CD4-positive, alpha-beta T cell treated with Interleukin-15 for 1 hour (primary cell): ENCODE measurements at regions not wholly inside any gene's neighbourhood (a gene's known extent, or its start where the extent isn't known, plus 50 kb on each side); places are given as distances from the start of the nearest gene placed in this dataset.
"Not testable (repeated sequence)": the region's sequence is repeated elsewhere in the genome, so short reads cannot be mapped to it uniquely, and the experiment has no call there.

ENCODE experiments used
- DNase-seq: peaks from one replicate; pipeline ENCODE4 v3.0.0-alpha.2; 2020

DNA sequence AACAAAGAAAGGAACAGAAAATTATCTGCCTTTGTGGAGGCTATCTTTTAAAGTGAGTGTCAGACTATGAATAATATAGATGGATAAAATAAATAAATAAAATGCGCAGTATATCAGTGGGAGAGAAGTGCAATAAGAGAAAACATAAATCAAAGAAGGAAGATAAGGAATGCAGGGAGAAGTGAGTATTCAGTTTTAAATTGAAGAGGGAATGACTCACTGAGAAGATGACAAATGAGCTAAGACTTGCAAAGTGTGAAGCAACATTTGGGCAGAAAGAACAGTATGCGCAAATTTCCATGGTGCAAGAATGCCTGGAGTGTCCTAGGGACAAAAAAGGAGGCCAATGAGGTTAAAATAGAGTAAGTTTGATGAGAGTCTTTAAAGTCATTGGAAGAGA lies 1300.1 kb upstream of the ALCAM start:
- DNase-seq, result no peak

- DNase-seq, result no peak
Measured at GRCh38 chr3:104069114-104069513, 1297.6 kb upstream of the ALCAM start.

DNA sequence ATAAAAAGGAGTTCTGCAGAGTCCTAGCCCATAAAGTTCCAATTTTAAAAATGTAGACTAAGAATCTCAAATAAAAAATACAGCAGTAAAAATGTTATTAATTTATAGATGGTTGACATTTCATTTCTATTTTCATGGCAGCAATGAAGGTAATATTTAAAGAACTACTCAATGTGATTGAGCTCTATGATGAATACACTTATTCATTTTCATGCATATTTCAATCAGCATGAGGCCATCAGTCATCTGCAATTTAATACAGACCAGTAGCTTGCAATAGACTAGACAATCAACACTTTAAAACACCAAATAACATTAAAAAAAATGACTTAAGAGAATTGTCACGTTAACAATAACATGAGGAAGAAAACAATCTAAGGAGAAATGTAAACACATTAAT lies 1295.8 kb upstream of the ALCAM start:
- DNase-seq, result no peak

DNA sequence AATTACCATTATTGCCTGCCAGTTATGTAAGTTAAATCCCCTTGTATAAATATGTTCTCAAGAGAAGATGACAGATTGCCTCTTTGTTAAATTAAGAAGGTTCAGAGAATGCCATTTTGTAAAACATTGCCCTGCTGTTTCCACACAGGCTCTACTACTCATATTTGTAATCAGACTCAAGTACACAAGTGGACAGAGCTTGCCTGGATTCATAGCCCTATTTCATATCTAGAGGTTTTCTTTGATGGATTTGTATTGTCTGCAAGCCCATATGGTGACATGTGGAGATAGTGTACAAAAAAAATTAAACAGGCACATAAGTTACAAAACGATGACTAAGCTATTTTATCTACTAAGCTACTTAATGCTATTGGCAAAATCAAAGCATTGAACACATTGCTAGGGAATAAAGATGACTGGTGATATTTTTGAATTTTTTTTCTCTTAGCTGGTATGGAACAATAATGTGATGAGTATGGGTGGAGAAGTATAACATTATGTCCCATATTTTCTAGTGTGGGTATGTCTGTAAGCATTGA lies 1286.6 kb upstream of the ALCAM start:
- DNase-seq, result no peak

DNA sequence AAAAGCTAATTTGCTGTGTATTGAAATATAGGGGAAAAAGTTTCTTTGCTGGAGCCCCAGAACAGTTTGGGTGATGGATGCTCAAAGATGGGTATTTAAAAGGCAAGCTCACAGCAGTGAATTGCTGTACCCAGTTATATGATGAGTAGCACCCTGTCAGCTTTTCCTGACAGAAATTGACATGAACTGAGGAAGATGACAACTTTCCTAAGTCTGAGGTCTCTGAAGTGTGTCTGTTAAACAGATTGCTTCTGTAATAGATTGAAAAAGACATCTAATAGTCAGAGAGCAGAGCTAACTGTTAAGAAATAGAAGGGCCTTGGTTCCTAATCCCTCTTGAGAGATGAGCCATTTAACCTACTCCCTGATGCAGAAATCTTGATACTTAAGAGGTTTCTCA lies 1278.0 kb upstream of the ALCAM start:
- no peak for DNase-seq

DNA sequence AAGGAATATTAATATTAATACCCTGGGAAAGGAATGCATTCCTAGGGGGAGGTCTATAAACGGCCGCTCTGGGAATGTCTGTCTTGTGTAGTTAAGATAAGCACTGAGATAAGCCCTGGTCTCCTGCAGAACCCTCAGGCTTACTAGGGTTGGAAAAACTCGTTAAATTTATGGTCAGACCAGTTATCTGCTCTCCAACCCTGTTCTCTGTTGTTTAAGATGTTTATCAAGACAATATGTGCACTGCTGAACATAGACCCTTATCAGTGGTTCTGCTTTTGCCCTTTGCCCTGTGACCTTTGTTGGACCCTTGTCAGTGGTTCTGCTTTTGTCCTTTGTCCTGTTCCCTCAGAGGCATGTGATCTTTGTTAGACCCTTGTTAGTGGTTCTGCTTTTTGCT lies 1276.7 kb upstream of the ALCAM start:
- DNase-seq, result not testable (repeated sequence)

DNA sequence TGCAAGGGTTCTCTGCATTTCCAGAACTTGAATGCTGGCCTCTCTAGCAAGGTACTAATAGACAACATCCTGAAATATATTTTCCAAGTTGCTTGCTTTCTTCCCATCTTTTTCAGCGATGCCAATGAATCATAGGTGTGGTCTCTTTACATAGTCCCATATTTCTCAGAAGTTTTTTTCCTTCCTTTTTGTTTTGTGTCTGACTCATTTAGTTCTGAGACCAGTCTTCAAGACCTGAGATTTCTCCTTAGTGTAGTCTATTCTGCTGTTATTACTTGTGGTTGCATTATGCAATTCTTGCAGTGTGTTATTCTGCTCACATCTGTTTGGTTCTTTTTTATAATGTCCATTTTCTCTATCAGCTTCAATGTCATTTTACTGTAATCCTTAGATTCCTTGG lies 1265.0 kb upstream of the ALCAM start:
- no peak for DNase-seq

DNA sequence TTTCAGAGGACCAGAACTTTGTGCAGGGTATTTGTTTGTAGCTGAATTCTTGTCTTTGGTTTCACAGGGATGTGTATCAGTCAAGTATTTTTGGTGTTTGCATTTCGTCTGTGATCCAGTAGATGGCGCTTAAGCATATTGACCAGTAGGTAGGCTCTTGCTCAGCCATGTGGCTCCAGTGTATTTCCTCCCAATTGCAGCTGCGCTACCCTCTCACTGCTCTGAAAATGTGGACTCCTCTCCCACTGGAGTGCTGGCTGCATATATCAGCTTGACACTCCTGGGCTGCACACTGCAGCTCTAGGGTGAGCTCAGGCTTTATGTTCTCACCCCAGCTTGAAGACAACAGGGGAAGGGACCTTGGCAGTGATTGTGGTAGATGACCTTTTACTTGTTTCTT lies 1264.3 kb upstream of the ALCAM start:
- DNase-seq, result no peak

- DNase-seq, result no peak
Measured at GRCh38 chr3:104106276-104106675, 1260.4 kb upstream of the ALCAM start.

- no peak for DNase-seq
Measured at GRCh38 chr3:104108522-104108921, 1258.2 kb upstream of the ALCAM start.

DNA sequence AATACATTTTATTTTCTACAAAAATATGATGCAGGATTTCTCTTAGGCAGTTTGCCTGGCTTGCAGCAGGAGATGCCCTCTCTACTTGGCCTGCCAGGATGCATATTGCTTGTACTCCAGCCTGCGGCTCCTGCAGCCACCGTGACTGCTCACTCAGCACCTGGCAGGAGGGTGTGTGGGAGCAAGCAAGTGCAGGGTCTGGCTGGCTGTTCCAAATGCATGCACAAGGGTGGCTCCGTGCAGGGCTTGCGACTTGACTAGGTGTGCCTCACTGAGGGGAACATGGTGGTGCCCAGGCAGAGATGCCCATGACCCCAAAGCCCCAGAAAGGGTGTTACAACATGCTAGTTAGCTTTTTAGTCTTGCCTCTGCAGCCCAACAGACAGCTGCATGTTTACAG lies 1240.2 kb upstream of the ALCAM start:
- no peak for DNase-seq

GRCh38 chr3:104126864-104127553 lies 1239.7 kb upstream of the ALCAM start:
- DNase-seq, result no peak

DNA sequence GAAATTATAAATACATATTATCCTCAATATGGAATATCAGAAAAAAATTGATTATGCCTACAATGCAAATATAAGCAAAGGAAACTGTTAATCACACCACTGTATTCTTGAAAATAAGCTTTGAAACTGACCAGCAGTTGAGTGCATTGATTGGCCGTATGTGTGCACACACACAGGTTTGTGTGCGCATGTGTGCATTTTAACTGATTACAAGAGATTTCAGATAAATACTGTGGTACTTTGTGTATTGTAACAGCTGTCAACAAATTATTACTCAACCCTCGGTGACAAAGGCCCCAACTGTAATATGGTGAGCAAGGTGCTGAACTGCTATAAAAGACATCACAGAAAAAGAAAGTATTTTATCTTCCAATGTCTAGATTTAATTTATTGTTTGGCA lies 1238.9 kb upstream of the ALCAM start:
- DNase-seq, result no peak

DNA sequence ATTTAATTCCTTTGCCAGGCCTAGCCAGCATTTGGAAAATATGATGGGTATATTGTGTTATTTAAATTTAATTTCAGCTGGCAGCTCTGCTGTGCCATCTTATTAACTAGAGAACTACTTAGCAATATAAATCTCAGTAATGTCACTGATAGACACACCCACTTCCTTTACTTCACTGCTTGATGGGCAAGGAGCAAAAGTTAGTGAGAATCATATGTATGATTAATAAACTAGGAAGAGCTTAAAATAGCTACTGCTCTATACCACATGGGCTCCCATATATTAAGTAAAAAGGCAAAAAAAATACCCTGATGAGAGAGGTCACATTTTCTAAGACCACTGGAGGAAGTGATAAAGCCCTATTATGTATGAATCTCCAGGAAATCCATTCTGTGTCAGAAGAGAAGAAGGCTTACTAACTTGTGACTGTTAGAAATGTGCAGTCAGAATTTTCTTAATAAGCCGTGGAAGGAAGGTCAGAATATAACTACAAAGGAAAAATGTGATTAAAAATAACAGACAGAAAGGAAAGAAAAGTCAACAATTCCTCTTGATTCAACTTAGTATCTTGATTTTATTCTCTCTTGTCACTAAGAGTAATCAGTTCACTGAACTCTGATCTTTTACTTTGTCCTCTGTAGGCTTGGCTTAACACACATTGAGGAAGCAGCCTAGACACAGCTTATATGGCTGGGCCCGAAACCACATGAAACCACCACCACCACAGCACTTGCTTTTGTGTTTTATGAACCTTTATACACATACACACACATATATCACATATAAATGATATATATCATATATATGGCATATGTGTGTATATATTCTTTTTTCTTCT lies 1233.9 kb upstream of the ALCAM start:
- DNase-seq, result no peak

DNA sequence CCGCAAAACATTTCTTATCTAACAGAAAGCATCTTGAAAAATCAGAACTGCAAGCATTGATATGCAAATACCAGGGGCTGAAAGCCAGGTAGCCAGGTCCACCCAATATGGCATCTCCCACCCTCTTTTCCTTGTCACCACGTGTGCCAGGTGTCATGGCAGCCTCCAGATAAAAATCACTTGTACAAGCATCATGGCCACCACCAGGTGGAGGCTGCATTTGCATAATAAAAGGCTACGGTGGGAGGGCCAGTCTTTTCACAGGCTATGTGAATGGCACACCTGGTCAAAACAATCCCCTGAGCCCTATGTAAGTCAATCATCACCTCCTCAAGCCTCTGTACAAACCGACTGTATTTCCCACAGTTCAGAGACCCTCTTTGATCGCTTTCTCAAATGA lies 1233.1 kb upstream of the ALCAM start:
- no peak for DNase-seq

GRCh38 chr3:104137116-104137515 lies 1229.6 kb upstream of the ALCAM start:
- DNase-seq, result no peak

- no peak for DNase-seq
Measured at GRCh38 chr3:104145164-104145563, 1221.5 kb upstream of the ALCAM start.

GRCh38 chr3:104149154-104149553 lies 1217.6 kb upstream of the ALCAM start:
- DNase-seq, result no peak

DNA sequence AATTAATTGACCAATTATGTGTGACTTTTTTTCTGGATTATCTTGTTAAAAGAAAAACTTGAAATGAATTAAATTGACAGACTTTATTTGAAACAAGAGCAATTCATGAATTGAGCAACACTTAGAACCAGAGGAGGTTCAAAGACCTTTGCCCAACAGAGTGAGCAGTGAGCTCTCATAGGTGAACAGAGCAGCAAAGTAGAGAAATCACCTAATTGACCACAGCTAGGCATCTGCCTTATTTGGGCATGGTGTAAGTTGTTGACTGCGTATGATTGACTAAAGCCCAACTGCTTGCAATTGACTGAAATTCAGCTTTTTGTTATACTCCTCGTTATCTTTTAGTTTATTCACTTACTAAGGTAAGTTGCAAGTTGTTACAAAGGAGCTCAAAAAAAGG lies 1216.0 kb upstream of the ALCAM start:
- DNase-seq, result no peak

DNA sequence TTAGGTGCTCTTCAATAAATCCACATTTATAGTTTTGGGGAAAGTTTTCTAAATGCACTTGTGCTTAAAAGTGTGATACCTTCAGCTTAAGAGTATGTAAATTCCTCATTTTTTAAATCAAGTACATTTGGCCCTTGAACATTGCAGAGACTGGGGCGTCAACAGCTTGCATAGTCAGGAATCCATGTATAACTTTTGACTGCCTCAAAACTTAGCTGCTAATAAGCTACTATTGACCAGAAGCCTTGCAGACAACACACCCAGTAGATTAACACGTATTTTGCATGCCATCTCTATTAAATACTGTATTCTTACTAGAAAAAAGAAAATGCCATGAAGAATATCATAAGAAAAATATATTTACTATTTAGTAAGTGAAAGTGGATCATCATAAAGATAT lies 1211.8 kb upstream of the ALCAM start:
- DNase-seq, result no peak

DNA sequence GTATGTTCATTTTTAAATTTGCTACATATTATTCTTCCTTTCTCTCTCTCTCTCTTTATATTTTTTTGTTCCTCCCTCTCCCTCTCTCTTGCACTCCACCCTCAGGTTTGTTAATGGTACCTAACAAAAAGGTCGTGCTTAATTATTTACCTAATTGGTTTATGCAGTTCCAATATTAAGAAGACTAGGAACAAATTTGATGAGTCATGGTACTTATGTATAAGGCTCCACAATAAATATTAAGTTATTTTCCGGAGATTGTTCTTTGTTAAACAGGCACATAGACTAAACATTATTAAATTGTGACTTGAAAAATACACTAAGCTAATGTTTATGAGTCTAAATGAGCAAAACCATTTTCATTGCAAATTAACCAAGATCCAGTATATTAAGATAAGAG lies 1200.8 kb upstream of the ALCAM start:
- no peak for DNase-seq

- no peak for DNase-seq
Measured at GRCh38 chr3:104168386-104168785, 1198.3 kb upstream of the ALCAM start.

DNA sequence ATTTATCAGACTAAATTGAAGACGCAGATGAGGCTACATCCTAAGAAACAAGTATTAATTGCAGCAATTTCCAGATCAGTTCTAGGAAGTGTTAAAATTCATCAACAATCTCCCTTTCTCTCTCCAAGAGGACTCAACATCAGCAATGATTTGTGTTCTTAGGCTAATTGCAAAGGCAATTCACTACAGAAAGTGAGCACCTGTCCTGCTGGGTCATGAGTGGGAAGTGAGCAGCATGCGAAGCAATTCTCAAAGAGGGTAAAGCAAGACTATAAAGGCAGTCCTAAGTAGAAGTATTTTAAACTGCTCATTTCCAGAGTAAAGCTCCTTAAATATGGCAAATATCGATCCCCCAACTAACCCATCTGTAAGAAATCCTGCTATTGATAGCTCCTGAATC lies 1191.0 kb upstream of the ALCAM start:
- no peak for DNase-seq

- DNase-seq, result no peak
Measured at GRCh38 chr3:104176706-104177105, 1190.0 kb upstream of the ALCAM start.
